ENCODE measurements at regions not wholly inside any gene's neighbourhood (a gene's known extent, or its start where the extent isn't known, plus 50 kb on each side); places are given as distances from the start of the nearest gene placed in this dataset.

DNA sequence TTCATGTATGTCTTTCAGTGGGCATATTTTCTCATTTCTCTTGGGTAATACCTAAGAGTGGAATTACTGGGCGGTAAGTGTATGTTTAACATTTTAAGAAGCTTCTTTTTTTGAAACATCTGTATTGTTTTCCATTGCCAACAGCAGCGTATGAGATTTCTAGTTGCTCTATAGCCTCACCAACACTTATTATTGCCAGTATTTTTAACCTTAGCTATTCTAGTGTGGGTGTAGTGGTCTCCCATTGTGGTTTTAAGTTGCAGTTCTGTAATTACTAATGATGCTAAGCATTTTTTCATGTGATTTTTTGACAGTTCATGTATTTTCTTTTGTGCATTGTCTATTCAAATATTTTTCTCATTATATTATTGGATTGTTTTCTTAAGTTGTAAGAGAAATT lies 101.9 kb upstream of the EEA1 start:
- TF ChIP-seq GLIS1 (tag by site-specific recombination; IDR thresholded peaks at IDR 0.05): no peak
- TF ChIP-seq, protein P1, sequence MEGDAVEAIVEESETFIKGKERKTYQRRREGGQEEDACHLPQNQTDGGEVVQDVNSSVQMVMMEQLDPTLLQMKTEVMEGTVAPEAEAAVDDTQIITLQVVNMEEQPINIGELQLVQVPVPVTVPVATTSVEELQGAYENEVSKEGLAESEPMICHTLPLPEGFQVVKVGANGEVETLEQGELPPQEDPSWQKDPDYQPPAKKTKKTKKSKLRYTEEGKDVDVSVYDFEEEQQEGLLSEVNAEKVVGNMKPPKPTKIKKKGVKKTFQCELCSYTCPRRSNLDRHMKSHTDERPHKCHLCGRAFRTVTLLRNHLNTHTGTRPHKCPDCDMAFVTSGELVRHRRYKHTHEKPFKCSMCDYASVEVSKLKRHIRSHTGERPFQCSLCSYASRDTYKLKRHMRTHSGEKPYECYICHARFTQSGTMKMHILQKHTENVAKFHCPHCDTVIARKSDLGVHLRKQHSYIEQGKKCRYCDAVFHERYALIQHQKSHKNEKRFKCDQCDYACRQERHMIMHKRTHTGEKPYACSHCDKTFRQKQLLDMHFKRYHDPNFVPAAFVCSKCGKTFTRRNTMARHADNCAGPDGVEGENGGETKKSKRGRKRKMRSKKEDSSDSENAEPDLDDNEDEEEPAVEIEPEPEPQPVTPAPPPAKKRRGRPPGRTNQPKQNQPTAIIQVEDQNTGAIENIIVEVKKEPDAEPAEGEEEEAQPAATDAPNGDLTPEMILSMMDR (tag by site-specific recombination; IDR thresholded peaks at IDR 0.05): no peak

All from HEK293 (cell line).